Endometrium (tissue), 2 donors: ENCODE measurements at regions not wholly inside any gene's neighbourhood (a gene's known extent, or its start where the extent isn't known, plus 50 kb on each side); places are given as distances from the start of the nearest gene placed in this dataset.
"Not testable (repeated sequence)": the region's sequence is repeated elsewhere in the genome, so short reads cannot be mapped to it uniquely, and the experiment has no call there.

Source experiments
- FAIRE-seq: peaks from 2 replicates; lab custom pipeline; 2012; peaks lifted over from hg19 to GRCh38; lab: Jason Lieb, UNC
- donor health status: control.
- donor health status: control.

- no peak for FAIRE-seq
These were observed 53.5 kb downstream of the FSCB start for GRCh38 chr14:44453433-44454171.

DNA sequence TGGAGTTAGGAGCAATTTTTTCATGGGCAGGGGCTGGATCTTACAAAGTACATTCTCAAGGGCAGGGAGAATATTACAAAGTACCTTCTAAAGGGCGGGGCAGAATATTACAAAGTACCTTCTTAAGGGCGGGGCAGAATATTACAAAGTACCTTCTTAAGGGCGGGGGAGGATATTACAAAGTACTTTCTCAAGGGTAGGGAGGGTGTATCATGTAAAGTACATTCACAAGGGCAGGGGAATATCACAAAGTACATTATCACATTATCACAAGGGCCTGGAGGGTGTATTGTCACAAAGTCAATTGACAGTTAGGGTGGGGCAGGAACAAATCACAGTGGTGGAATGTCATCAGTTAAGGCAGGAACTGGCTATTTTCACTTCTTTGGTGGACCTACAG lies 56.9 kb downstream of the FSCB start:
- FAIRE-seq, result not testable (repeated sequence)

DNA sequence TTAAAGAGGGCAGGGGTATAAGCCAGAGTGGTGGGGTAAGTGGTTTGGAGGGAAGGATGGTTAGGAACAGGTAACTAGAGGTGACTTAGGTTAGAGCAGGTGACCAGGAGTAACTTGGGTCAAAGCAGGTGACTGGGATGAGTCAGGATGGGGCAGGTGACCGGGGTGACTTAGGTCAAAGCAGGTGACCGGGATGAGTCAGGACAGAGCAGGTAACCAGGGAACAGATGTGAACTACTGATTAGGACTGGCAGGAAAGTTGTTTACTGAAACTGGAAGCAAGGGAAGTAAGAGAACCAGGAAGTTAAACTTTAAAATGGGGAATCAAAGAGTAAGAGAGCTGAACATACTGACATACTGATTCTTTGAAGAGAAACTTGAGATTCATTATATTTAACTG lies 57.4 kb downstream of the FSCB start:
- FAIRE-seq, result no peak

GRCh38 chr14:44448951-44449358 lies 58.1 kb downstream of the FSCB start:
- no peak for FAIRE-seq

DNA sequence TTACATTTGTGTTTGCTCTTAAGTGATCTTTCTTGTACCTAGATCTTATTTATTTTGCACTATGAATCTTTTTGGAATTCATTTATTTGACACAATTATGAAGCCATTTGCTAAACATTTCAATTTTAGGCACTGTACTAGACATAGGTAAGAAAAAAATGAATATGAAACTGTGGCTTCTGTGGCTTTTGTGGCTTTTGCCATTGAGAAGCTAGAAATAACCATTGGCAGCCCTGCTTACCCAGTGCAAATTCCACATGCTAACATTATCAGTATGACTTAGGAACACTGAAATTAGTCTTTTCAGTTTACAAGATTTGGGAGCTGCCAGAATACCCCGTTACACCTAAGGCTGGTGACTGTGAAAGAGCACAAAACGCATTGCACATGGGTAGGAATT lies 60.1 kb downstream of the FSCB start:
- FAIRE-seq, result no peak

DNA sequence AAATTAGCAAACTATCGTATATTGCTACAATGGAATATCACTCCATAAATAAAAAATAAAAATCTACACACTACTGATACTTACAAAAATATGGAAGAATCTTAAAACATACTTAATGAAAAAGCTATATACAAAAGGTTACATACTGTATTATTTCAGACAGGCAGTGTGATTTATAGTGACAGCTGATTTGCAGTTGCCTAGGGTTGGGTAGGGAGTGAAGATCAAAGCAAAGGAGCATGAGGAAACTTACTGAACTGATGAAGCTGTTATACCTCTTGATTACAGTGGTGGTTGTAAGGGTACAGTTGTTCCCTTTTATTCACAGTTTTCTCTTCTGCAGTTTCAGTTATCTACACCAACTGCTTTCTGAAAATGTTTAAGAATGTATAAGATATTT lies 62.6 kb downstream of the FSCB start:
- FAIRE-seq, result no peak

GRCh38 chr14:44438936-44439335 lies 68.1 kb downstream of the FSCB start:
- no peak for FAIRE-seq

GRCh38 chr14:44438221-44438620 lies 68.9 kb downstream of the FSCB start:
- no peak for FAIRE-seq

DNA sequence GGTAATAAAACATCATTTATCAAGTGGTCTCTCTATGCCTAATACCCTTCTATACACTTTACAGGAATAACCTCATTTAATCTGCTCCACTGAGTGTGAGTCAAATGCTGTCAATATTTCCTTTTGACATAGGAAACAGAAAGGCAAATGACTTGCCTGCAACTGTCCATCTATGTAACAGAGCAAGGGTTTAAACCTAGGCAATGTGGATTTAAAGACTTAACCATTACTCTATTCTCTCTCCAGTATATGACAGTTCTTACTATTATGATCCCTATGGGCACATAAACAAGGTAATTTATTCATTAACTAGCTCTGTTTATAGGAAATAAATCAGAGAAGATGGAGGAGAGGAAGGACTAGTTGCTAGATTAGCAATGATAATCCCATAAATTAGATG lies 70.6 kb downstream of the FSCB start:
- no peak for FAIRE-seq

DNA sequence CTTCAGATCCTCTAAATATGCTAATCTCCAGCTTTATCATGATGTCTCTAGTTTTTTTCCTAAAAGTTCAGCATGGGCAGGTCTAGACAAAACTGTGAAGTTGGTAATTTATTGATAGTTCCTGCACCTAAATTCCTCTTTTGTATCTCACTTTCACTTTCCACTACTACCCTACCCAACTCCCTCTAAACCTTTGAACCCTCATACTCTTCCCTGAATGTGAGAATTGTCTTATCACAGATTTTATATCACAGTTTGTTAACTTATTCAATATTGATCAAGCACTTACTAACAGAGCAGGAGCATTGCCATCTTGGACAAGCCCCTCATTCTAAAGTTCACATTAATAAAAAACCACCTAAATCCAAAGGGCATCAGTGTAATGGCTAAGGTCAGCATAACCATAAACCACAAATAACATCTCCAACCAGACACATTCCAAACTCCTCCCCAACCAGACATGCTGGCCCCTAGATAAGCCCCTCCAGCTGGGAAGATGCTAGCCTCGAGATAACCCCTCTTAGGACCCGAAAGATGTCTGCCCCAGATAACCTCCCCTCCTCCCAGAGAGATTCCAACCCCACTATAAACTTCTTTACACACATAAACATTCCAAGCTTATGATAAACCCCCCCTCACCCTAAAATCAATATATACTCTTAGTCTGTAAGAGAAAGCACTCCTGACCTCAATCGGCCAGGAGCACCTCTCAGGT lies 78.7 kb downstream of the FSCB start:
- FAIRE-seq, result no peak

GRCh38 chr14:44422699-44423098 lies 84.4 kb downstream of the FSCB start:
- no peak for FAIRE-seq

GRCh38 chr14:44420226-44420625 lies 86.9 kb downstream of the FSCB start:
- FAIRE-seq, result no peak

GRCh38 chr14:44418856-44419255 lies 88.2 kb downstream of the FSCB start:
- no peak for FAIRE-seq

DNA sequence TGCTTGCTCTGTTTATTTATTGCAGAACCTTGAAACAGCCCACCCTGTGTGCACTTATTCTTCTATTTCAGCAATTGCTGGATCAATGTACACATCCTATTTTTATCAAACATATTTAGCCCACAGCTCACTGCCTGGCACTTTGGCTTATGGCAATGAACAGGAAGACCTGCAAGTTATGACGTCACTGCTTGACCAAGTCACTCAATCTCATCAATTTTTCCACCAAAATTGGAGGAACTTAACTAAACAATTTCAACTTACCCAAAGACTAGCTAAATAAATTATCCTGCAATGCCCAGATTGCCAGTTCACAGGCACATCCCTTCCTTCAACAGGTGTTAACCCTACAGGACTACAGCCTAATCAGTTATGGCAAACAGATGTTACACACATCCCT lies 89.3 kb downstream of the FSCB start:
- no peak for FAIRE-seq

DNA sequence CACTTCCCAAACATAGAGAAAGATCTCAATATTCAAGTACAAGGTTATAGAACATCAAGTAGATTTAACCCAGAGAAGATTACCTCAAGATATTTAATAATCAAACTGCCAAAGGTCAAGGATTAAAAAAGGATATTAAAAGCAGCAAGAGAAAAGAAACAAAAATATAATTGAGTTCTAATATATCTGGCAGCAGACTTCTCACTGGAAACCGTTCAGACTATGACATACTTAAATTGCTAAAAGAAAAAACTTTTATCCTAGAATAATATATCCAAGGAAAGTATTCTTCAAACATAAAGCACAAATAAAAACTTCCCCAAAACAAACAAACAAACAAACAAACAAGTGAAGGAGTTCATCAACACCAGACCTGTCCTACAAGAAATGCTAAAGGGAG lies 92.4 kb downstream of the FSCB start:
- no peak for FAIRE-seq

DNA sequence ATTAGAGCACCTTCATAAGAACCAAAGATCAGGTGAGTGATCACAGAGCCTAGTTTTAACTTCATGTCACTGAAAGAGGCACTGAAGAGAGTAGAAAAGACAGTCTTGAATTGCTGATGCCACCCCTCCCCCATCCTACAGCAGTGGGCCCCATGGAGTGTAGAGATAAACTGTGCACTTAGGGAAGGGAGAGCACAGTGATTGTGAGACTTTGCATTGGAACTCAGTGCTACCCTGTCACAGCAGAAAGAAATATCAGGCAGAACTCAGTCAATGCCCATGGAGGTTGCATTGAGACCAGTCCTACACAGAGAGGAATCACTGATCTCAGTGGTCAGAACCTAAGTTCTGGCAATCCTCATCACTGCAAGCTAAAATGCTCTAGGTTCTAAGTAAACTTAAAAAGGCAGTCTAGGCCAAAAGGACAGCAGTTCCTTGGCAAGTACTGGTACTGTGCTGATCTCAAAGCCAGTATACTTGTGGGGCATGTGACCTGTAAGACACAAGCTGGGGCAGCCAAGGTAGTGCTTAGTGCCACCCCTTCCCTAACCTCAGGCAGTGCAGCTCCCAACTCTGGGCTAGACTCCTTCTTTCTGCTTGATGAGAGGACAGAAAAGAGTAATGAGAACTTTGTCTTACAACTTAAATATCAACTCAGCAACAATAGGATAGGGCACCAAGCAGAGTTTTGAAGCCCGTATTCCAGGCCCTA lies 94.1 kb downstream of the FSCB start:
- no peak for FAIRE-seq

DNA sequence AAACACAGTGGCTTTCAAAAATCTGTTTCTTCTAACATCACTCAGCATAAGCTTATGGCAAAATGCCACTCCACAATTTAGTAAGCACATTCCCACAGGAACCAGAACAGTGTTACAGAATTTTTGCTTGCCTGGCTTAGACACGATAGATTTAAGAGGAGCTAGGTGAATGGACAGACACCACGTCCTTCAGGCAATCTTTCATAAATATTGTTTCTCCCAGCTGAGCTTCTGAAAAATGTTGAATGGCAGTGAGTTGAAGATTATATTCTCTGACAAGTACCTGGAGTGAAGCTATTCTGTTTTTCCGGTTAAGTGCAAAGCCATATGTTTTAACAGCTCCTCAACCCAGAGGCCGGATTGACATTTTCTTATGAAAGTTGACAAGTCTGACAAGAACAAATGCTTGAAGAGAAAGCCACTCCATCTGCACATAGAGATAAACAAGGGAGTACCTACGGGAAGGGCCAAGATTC lies 102.0 kb downstream of the FSCB start:
- no peak for FAIRE-seq

DNA sequence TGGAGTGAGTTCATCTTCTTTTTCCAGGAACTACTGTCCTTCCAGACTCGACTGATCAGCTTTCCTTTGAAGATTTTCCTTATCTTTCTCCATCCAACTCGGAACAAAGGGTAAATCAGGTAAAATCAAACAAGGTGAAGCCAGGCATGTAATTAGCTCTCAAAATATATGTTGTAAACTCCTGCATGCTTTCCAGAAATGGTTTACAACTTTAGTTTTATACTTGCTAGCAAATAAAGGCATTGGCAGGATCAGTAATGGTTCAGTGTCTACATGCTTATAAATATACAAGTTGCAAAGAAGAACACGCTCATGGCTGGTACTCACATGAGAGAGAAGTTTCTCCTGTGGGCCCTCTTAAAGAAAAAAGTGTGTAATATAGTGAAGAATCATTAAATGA lies 102.5 kb downstream of the FSCB start:
- FAIRE-seq, result no peak

GRCh38 chr14:44404036-44404435 lies 103.0 kb downstream of the FSCB start:
- no peak for FAIRE-seq

GRCh38 chr14:44403193-44403592 lies 103.9 kb downstream of the FSCB start:
- no peak for FAIRE-seq

GRCh38 chr14:44396226-44396625 lies 110.9 kb downstream of the FSCB start:
- no peak for FAIRE-seq

- no peak for FAIRE-seq
These were observed 114.1 kb downstream of the FSCB start for GRCh38 chr14:44392984-44393383.

GRCh38 chr14:44388306-44388705 lies 118.8 kb downstream of the FSCB start:
- no peak for FAIRE-seq
